AG04449 (cell line): ENCODE measurements at regions not wholly inside any gene's neighbourhood (a gene's known extent, or its start where the extent isn't known, plus 50 kb on each side); places are given as distances from the start of the nearest gene placed in this dataset.

Experiments used
- CTCF ChIA-PET: fragments of 350-600 bp; formaldehyde crosslinking; extraction: SDS; loops from one replicate; lab custom pipeline; 2021; ENCODE audit warnings: antibody characterized with exemption; lab: Yijun Ruan, JAX
- POLR2A ChIA-PET: fragments of 400-600, 350-600 bp; formaldehyde crosslinking; extraction: SDS; loops from one replicate; lab custom pipeline; 2020; ENCODE audit warnings: antibody characterized with exemption, inconsistent platforms; lab: Yijun Ruan, JAX
- DNase-seq: peaks from one replicate; pipeline ENCODE4 v3.0.0-alpha.2; 2010; ENCODE audit warnings: low read depth, low spot score
- H3K4me3 ChIP-seq: 2 replicates; pipeline ENCODE4 v1.5.1; 2011; ENCODE audit warnings: low read depth, mild to moderate bottlenecking, control low read depth, low read length
- TF ChIP-seq, protein P1 (sequence below): IDR thresholded peaks from one replicate; pipeline ENCODE4 v1.5.1; 2011; ENCODE audit warnings: mild to moderate bottlenecking, moderate library complexity, low read length, control low read depth, inconsistent platforms; ENCODE audit not compliant: insufficient read depth; ENCODE audit errors: missing control alignments

DNA sequence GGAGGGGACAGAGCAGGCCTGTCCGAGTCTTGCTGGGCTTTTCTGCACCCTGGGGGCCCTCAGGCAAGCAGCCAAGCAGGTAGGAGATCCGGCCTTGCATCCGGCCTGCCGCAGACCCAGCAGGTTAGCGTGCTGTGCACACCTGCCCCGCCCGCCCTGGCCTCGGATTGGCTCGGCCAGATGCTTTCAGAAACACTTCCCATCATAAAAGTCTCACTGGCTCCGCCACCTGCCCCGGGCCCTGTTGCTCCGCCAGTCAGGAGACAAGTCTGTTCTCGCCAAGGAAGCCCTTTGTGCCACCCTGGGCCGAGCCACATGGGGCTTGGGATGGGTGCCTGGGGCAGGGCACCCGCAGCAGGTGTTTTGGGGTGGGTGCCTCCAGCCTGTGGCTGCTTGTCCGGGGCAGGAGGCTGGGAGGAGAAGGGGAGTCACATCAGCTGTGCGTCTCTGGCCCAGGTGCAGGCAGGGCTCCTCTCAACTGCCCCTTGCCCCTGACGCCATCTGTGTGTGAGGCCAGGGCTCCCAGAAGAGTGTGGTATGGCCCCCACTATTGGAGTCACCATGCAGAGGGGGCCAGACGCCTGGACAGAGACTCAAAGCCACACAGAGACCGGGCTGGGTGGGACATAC is 228.2 kb upstream of the GSE1 start:
- no peak overlapping the region for H3K4me3 ChIP-seq
- TF ChIP-seq, protein P1, sequence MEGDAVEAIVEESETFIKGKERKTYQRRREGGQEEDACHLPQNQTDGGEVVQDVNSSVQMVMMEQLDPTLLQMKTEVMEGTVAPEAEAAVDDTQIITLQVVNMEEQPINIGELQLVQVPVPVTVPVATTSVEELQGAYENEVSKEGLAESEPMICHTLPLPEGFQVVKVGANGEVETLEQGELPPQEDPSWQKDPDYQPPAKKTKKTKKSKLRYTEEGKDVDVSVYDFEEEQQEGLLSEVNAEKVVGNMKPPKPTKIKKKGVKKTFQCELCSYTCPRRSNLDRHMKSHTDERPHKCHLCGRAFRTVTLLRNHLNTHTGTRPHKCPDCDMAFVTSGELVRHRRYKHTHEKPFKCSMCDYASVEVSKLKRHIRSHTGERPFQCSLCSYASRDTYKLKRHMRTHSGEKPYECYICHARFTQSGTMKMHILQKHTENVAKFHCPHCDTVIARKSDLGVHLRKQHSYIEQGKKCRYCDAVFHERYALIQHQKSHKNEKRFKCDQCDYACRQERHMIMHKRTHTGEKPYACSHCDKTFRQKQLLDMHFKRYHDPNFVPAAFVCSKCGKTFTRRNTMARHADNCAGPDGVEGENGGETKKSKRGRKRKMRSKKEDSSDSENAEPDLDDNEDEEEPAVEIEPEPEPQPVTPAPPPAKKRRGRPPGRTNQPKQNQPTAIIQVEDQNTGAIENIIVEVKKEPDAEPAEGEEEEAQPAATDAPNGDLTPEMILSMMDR, result no peak
- POLR2A ChIA-PET, result no interaction called here
- no peak for DNase-seq
- CTCF ChIA-PET, result interaction anchor here (2.2 kb wide), 1 partner anchor 8 kb away, joined by 7 read pairs; no protein-coding TSS in a partner anchor

DNA sequence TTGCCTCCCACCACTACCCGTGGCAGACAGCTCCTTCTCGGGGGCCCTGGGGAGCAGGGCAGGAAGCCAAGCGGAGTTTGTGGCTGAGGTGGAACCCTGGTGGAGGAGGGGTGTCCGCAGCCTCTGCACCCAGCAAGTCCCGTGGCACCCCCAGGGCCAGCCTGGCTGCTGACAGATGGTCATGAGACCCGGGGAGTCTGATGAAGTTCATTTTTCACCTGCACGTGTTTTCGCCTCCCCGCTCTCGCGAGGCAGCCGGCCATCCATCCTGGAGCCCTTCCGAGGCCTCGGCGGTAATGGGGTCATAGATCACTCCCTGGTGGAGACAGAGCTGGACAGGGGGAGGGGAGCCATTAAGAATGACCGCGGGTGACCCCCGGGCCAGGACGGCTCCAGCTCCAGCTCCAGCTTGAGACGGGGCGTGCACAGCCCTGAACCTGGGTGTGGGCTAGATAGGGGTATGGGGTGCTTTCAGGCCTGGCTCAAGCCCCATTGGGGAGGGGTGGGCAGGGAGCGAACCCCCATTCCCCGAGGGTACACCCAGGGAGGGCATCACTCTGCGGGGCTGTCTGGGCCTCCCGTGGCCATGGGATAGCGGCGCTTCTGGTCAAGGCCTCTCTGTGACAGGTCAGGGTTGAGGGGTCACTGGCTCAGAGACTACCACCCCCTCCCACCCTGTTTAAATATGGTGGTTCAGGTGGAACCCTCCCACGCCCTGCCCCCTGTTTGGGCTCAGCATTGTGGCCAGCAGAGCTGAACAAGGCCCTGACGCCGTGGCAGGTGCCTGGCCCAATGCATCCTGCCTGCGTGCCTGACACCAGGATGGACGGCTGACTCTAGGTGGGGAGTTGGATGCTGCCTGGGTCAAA is 227.4 kb upstream of the GSE1 start:
- H3K4me3 ChIP-seq, result no peak overlapping the region
- CTCF ChIA-PET, result no interaction called here
- POLR2A ChIA-PET, result no interaction called here
- no peak for DNase-seq
- TF ChIP-seq, protein P1, result no peak

DNA sequence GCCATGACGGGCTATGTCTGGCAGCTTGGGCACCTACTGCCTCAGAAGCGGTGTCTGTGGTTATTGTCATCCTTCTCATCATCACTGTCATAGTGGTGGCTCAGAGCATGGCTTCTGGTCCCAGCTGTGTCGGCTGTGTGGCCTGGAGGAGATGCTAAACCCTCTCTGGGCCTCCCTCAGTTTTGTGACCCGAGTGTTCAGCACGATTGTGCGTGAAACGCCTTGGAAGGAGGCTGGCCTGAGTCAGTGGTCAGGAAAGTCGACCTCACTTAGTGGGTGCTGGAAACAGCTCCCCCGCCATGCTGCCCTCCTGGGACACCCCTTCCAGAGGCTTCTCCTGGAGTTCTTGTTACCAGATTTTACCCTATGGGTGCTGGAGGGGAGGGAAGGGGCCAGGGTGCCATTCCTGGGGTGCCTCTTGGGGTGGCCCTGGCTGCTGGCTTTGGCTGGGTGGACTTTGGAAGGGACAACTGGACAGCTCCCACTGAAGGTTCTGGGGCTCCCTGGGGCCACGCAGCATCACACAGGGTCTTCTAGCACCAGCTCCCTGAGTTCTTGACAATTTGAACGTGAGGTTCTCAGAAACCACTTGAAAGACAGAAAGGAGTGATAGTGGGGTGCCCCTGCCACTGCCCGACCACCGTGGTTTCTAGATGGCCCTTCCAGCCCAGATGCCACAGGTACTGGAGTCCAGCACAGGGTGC is 226.5 kb upstream of the GSE1 start:
- DNase-seq, result no peak
- ChIA-PET POLR2A (no interaction called here), CTCF (interaction anchor here (0.6 to 1.7 kb wide), 2 partner anchors 12 to 14 kb away, joined by 3 to 5 read pairs; no protein-coding TSS in a partner anchor)
- H3K4me3 ChIP-seq, result no peak overlapping the region
- TF ChIP-seq, protein P1, result no peak

DNA sequence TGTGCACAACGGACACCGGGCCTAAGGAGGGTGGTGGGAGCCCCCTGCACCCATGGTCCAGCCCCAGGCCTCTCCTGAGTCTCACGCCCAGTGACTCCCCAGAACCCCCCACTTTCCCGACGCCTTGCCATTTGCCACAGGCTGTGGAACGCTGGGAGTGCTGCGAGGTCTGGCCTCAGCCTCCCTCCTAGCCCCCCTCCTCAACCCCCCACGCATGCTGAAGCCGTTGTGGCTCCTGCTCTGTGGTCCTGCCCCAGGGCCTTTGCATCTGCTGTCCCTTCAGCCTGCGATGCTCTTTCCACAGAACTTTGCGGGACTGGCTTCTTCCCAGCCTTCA is 226.0 kb upstream of the GSE1 start:
- ChIA-PET POLR2A (no interaction called here), CTCF (interaction anchor here (1.7 kb wide), 1 partner anchor 14 kb away, joined by 5 read pairs; no protein-coding TSS in a partner anchor)
- no peak for DNase-seq
- H3K4me3 ChIP-seq, result no peak overlapping the region
- TF ChIP-seq, protein P1, result no peak

DNA sequence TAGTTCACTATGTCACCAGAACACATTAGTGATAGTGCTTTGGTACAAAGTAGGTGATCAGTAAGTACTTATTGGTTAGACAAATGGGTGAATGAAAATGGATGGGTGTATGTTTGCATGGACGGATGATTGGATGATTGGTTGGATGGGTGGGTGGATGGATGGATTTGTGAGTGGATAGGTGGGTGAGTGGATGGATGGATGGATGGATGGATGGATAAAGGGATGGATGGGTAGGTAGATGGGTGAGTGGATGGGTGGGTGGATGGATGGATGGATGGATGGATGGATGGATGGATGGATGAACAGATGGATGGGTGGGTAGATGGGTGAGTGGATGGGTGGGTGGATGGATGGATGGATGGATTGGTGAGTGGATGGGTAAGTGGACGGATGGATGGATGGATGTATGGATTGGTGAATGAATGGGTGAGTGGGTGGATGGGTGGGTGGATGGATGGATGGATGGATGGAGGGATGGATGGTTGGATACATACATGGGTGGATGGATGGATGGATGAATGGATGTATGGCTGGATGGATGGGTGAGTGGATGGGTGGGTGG is 225.3 kb upstream of the GSE1 start:
- no peak for DNase-seq
- ChIA-PET CTCF (interaction anchor here (1.7 kb wide), 1 partner anchor 15 kb away, joined by 5 read pairs; no protein-coding TSS in a partner anchor), POLR2A (no interaction called here)
- TF ChIP-seq, protein P1, result no peak
- no peak overlapping the region for H3K4me3 ChIP-seq
